Cardiac septum (tissue), 1 donor: ENCODE measurements at regions not wholly inside any gene's neighbourhood (a gene's known extent, or its start where the extent isn't known, plus 50 kb on each side); places are given as distances from the start of the nearest gene placed in this dataset.
"Not testable (repeated sequence)": the region's sequence is repeated elsewhere in the genome, so short reads cannot be mapped to it uniquely, and the experiment has no call there.

Experiments
- DNase-seq: peaks from one replicate; pipeline ENCODE4 v3.0.0-alpha.2; 2020; ENCODE audit warnings: low spot score
- intact Hi-C: fragments of 100-400 bp; cut with DNase I; formaldehyde crosslinking; loops from one replicate; pipeline ENCODE4 v1.14.0; 2022
- donor health status: DM: no; HTN: no; CAD: no.

GRCh38 chr11:50238368-50238767 lies 205.7 kb downstream of the OR4C45 start:
- DNase-seq, intact Hi-C loops: not testable (repeated sequence)

GRCh38 chr11:50246183-50246582 lies 213.5 kb downstream of the OR4C45 start:
- intact Hi-C loops, result no loop called here
- no peak for DNase-seq

GRCh38 chr11:50246699-50247098 lies 214.0 kb downstream of the OR4C45 start:
- intact Hi-C loops, result no loop called here
- DNase-seq, result no peak

GRCh38 chr11:50247309-50247874 lies 214.7 kb downstream of the OR4C45 start:
- intact Hi-C loops, result no loop called here
- DNase-seq, result no peak

- intact Hi-C loops, result no loop called here
- no peak for DNase-seq
Measured at GRCh38 chr11:50267851-50268250, 235.2 kb downstream of the OR4C45 start.

- DNase-seq, result no peak
Measured at GRCh38 chr11:50275133-50275532, 242.5 kb downstream of the OR4C45 start.

GRCh38 chr11:50278756-50279155 lies 246.1 kb downstream of the OR4C45 start:
- DNase-seq, result no peak
- intact Hi-C loops, result no loop called here

More at GRCh38 chr11:50275133-50275532, 242.5 kb downstream of the OR4C45 start:
- intact Hi-C loops, result no loop called here

- intact Hi-C loops, result no loop called here
- no peak for DNase-seq
Measured at GRCh38 chr11:50298182-50298988, 265.7 kb downstream of the OR4C45 start.

- intact Hi-C loops, DNase-seq: not testable (repeated sequence)
Measured at GRCh38 chr11:50330723-50331122, 298.0 kb downstream of the OR4C45 start.

GRCh38 chr11:50333861-50334260 lies 301.2 kb downstream of the OR4C45 start:
- no peak for DNase-seq
- intact Hi-C loops, result no loop called here

GRCh38 chr11:50337432-50337831 lies 304.8 kb downstream of the OR4C45 start:
- DNase-seq, intact Hi-C loops: not testable (repeated sequence)

- intact Hi-C loops, DNase-seq: not testable (repeated sequence)
Measured at GRCh38 chr11:50348018-50348417, 315.3 kb downstream of the OR4C45 start.

- DNase-seq, result no peak
- intact Hi-C loops, result no loop called here
Measured at GRCh38 chr11:50379484-50379883, 346.8 kb downstream of the OR4C45 start.

GRCh38 chr11:50394017-50394416 lies 361.3 kb downstream of the OR4C45 start:
- no peak for DNase-seq
- intact Hi-C loops, result no loop called here

GRCh38 chr11:50412832-50413231 lies 380.2 kb downstream of the OR4C45 start:
- intact Hi-C loops, result no loop called here
- no peak for DNase-seq

GRCh38 chr11:50423208-50423607 lies 390.5 kb downstream of the OR4C45 start:
- no peak for DNase-seq
- intact Hi-C loops, result no loop called here
